HG03280 (cell line): ENCODE measurements at regions not wholly inside any gene's neighbourhood (a gene's known extent, or its start where the extent isn't known, plus 50 kb on each side); places are given as distances from the start of the nearest gene placed in this dataset.

ENCODE experiments used
- ATAC-seq: cut with Tn5 transposase; IDR thresholded peaks from one replicate; pipeline ENCODE4 v1.9.1; 2021; ENCODE audit warnings: mild to moderate bottlenecking, moderate library complexity; ENCODE audit not compliant: unreplicated experiment

DNA sequence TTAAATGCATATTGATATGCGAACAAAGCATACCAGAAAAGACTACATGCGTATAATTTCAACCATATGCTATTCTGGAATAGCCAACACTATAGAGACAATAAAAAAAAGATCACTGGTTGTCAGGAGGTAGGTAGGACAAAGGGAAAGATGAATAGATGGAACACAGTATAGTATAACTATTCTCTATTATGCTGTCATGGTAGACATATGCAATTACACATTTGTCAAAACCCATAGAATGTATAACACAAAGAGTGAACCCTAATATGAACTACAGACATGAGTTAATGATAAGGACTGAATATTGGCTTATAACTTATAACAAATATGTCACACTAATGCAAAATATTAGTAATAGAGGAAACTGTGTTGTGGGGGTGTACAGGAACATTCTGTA lies 460.8 kb downstream of the TAF11L14 start:
- ATAC-seq: no peak

DNA sequence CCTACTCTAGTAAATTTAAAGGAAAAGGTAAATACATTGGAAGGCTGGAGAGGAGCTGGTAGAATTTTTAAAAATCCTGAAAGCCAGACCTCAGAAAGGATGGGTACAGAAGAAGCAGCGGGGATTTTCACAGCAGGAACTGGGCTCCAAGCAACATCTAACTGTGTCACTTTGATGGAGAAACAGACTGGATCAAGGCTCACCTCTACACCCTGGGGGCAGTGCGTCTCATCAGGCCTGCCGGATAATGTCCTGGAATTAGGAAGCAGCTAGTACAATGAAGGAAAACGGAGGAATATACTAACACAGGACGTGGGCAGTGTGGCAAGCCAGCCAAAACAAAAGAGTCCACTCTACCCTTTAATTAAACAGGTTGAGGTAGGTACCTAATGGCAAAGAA lies 463.6 kb downstream of the TAF11L14 start:
- ATAC-seq: no peak

DNA sequence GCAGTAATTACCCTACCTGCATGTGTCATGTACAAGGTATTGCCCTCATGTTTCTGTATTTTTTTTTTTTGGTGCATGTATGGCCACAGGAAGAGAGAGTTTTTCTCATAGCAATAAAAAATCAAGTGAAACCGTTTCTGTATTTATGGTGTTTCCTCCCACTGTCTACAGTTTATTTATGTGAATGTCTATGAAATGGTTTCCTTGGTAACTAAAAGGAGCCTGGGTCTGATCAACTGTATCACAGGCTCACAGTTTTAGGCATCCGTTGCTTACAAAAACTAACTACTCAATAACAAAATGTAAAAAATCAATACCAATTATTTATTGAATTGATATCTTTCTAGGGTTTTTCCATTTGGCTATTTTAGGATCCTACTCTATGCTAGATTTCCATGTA lies 464.4 kb downstream of the TAF11L14 start:
- ATAC-seq: no peak

GRCh38 chr5:18099261-18099660 lies 465.0 kb downstream of the TAF11L14 start:
- ATAC-seq: no peak

GRCh38 chr5:18101532-18101931 lies 467.3 kb downstream of the TAF11L14 start:
- ATAC-seq: no peak

DNA sequence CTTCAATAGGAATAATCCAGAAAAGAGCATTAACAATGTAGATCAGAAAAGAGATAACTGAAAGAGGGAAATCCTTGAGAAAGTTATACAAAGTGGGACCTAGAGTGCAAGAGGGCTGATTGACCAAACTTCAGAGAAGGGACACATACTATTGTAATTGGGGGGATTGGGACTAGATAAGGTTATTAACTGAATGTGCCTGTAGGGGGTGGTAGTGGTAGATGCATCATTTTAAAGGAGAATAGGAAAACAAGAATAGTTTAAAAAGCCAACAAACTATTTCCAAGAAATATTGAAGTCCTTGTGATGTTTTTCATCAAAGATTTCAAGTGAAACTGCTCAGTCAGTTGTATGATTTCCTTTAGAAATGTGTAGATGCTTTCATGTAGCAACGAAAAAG lies 468.5 kb downstream of the TAF11L14 start:
- no peak for ATAC-seq

DNA sequence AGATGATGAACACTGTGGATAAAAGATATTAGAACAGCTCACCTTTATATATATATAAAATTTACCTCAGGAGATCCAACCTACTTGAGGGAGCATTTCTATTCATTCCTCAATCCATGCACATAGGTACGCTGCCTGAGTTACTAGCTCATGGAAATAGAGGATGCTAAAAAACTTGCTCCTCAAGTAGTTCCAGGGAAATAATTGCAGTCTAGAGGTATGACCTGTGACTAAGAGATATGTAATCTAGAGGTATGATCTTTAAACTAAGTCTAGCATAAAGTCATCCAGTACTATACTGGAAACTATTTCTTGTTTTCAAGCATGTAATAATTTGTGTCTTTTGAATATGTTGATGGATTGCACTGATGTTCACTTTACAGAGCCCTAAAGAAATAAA lies 471.2 kb downstream of the TAF11L14 start:
- no peak for ATAC-seq

- ATAC-seq: no peak
Observed at GRCh38 chr5:18111906-18112465, 477.7 kb downstream of the TAF11L14 start.

DNA sequence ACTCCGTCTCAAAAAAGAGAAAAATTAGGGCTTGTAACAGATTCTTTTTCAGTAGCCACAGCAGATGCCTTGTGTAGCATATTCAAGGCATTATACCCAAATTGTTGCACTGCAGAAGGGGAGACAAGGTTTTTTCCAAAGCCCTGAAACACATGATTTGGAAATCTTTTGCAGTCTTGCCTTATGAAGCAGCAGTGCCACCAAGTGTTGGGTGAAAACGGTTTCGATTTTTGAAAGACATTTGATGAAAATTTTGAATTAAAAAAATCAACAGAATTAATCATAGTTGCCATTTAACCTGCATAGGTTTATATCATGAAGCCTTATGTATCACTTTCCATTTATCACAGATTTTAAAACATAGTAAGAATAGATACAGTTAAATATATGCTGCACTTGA lies 479.5 kb downstream of the TAF11L14 start:
- no peak for ATAC-seq

- ATAC-seq: no peak
Observed at GRCh38 chr5:18114151-18114757, 480.0 kb downstream of the TAF11L14 start.

DNA sequence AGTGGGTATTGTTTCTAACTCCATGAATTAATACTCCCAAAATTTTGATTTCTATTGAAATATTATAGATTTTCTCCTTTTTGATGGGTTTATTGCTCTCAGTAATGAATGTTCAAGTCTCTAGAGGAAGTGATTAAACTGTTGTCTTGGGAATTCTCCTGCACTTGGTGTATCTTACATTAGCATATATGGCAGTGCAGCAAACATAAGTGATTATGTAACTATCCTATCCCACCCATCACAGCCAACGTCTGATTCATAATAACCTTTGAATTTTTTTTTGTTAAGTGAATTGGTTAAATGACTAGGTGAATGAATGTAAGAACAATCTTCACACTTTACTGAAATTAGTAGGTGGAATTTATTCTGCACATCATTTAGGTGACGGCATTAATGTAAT lies 483.7 kb downstream of the TAF11L14 start:
- ATAC-seq: no peak

DNA sequence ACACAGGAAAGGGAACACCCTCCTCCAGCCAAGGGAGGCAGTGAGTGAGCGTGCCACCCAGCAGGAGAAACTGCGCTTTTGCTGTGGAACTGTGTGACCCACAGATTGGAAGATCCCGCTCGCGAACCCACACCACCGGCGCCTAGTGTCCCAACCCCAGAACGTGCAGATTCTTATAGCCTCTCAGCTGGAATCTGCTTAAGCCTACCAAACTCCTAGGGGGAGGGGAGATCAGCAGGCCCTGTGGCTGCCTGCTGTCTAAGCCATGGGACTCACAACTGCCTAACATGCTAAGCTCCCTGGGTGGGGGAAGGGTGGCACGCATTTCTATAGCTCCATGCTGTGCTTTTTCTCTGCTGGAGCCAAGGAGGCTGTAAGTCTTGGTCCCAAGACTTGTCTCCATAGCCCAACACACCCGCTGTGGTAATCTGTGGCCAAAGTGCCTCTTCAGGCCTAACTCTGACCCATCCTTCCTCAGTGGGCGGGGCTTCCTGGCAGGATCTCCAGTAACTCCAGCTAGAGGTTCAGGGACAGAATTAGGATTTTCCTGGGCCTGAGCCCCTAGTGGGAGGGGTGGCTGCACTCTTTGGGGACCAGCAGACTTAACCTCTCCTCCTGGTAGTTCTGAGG lies 485.0 kb downstream of the TAF11L14 start:
- no peak for ATAC-seq

DNA sequence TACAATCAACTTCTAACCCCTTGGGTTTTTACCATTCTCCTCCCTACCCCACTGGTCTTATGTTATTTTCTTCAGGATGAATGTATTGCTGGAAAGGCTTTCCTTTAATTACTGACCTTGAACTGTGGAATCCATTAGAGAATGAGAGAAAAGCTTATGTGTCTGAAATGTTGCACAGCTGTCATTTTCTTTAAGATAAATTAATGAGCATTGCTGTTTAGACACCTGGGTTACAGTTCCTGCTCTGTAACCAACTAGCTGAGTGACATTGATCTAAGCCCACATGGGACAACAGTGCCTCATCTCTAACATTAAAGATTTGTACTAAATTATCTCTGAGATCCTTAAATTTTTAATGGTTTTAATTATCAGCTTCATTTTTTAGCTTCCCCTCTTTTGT lies 507.0 kb downstream of the TAF11L14 start:
- no peak for ATAC-seq

- ATAC-seq: no peak
Observed at GRCh38 chr5:18142831-18143230, 508.6 kb downstream of the TAF11L14 start.

DNA sequence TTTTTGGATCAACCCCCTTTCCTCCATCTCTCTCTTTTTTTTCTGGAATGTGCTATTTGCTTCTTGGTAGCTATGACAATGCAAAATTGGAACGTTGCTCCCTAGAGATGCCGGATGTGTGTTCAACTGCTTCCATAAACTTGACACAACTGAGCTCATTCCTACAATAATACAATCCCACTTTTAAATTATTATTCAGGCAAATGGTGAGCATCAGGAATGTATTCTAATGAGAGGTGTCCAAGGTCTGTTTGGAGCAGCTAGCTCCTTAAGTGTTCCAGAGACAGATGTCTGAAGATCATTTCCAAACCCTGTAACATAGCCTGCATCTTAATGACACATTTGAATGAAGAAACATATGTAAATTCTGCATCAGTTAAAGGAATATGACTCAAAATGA lies 518.4 kb downstream of the TAF11L14 start:
- ATAC-seq: no peak

- ATAC-seq: no peak
Observed at GRCh38 chr5:18158166-18158565, 523.9 kb downstream of the TAF11L14 start.

GRCh38 chr5:18159331-18159730 lies 525.1 kb downstream of the TAF11L14 start:
- ATAC-seq: no peak

DNA sequence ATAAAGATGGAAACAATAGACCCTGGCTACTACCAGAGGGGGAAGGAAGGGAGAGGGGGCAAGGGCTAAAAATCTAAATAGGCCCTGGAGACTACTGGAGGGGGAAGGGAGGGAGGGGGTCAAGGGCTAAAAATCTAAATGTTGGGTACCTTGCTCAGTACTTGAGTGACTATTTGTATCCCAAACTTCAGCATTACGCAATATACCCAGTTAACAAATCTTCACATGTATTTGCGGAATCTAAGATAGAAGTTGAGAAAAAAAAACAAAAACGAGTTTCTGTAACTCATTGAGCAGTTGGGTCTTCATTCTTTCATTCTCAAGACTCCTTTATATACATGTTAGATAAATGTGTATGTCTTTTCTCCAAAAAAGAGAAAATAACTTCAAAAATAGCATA lies 537.4 kb downstream of the TAF11L14 start:
- ATAC-seq: no peak

DNA sequence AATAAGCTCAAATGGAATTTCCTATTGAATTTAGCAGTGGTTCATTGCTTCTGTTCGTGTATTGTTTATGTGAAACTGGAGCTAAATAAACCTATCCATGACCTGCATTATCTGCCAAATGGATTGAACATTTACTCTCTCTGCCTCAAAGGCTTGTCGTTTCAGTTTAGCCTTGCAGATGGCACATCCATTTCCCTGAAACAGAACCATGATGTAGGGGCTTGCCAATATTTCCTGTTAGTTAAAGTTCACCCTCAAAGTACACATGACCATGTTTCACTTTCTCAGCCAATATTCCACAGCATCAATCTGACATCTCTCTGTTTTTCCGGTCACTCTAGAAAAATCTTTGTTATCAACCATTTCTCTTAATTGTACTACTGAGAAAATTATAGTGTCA lies 545.3 kb downstream of the TAF11L14 start:
- no peak for ATAC-seq

GRCh38 chr5:18181575-18181974 lies 547.3 kb downstream of the TAF11L14 start:
- no peak for ATAC-seq

- no peak for ATAC-seq
Observed at GRCh38 chr5:18195910-18196309, 561.6 kb downstream of the TAF11L14 start.

- ATAC-seq: no peak
Observed at GRCh38 chr5:18197734-18198133, 563.5 kb downstream of the TAF11L14 start.

DNA sequence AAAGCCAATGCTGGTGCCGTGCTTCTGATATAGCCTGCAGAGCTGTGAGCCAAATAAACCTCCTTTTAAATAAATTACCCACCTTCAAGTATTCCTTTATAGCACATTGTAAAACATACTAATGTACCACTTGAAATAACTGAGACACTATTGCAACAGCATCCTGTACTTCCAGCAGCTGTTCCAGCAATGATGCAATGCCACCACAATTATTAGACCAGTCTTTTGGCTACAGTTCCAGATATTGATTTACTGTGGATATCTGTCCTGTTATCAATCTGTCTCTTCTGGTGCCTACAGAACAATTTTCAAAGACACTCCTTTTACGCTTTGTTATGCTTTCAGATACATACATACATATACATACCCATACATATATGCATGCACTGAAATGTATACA lies 567.9 kb downstream of the TAF11L14 start:
- no peak for ATAC-seq
